ENCODE measurements at regions not wholly inside any gene's neighbourhood (a gene's known extent, or its start where the extent isn't known, plus 50 kb on each side); places are given as distances from the start of the nearest gene placed in this dataset.
"Not testable (repeated sequence)": the region's sequence is repeated elsewhere in the genome, so short reads cannot be mapped to it uniquely, and the experiment has no call there.

DNA sequence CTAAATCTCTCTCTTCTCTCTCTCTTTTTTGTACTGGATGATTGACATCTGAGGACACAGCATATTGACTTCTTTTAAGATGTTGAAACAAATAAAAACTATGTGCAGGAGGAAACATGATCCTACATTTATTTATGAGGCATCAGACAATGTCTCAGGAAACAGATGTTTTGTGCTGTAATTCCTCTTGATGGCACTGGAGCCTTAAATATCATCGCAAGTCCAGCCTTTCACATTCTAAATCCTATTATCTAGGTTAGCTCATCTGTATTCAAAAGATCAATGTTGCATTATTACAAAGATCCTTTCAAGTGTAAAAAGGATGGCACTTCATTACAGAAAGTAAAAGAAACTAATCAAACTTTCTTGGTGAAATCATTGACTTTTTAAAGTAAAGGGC lies 63.9 kb downstream of the MAT2B start:
- H3K27ac Mint-ChIP-seq: no peak overlapping the region
- no peak overlapping the region for H3K4me3 Mint-ChIP-seq
- no peak for DNase-seq
- peaks cover 22% of the 10 kb centered on the region for H3K4me1 Mint-ChIP-seq
- no peaks in the 10 kb centered on the region for H3K36me3 Mint-ChIP-seq
- no peaks in the 10 kb centered on the region for H3K9me3 Mint-ChIP-seq
- peaks cover 71% of the 10 kb centered on the region for H3K27me3 Mint-ChIP-seq

DNA sequence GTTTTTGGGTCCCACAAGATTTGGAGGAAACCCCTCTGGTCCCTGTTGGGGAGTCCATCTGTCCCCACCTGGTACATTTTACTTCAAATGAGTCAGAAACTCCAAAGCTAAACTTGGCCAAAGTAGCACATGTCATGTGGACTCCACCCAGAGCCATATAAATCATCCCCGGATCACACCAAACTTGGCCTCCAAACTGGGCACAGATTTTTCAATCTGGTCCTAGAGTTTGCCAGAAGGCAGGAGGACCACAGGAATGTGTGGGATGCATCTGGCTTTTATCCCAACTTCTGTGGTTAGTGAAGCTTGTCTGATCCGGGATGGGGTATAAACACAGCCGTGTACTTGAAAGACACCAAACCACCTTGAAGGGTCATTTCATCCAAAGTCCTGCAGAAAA lies 66.3 kb downstream of the MAT2B start:
- H3K9me3 Mint-ChIP-seq: no peaks in the 10 kb centered on the region
- no peak overlapping the region for H3K27ac Mint-ChIP-seq
- no peaks in the 10 kb centered on the region for H3K36me3 Mint-ChIP-seq
- no peak for DNase-seq
- peaks cover 3% of the 10 kb centered on the region for H3K4me1 Mint-ChIP-seq
- H3K27me3 Mint-ChIP-seq: peaks cover 64% of the 10 kb centered on the region
- no peak overlapping the region for H3K4me3 Mint-ChIP-seq

DNA sequence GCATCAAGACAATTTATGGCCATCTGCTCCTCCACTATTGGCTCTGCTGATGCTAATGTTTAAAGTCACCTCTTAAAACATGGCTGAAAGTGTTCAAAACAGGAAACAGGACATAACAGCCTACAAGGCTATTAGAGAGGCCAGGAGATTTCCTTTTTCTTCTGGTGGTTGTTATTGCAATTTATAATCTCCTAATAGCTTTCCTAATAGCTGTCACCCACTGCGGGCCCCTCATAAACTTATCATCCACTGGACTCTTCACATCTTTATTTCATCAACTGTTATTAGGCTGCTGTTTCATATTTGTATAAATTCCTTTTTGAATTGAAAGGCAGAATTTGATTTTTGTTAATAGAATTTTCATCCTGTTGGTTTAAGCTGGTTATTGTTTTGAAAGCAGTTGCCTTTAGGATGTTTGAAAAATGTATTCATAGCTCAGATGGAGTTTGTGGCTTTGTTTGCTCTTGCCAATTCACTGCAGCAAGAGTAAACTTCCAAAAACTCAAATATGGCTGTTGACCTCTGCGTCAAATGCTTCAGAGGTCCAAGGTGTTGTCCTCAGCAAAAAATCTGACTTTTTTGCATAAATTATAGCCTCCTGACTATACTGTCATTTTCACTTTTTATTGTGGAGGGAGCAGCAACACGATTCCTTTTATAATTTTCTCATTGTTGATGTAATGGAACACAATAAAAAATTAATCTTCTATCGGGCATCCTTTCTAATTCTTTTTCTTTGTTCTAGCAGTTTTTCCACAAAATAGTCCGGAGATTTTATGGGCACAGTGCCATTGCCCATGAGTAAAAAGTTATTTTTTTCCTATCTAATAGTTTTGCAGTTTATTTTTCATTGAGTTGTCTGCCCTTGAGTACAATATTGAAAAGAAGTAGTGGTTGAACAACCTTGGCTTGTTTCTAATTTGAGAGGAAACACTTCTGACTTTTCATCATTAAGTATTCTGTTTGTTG lies 69.3 kb downstream of the MAT2B start:
- no peak overlapping the region for H3K27ac Mint-ChIP-seq
- no peak for DNase-seq
- H3K4me1 Mint-ChIP-seq: no peaks in the 10 kb centered on the region
- H3K36me3 Mint-ChIP-seq: no peaks in the 10 kb centered on the region
- no peaks in the 10 kb centered on the region for H3K9me3 Mint-ChIP-seq
- H3K4me3 Mint-ChIP-seq: no peak overlapping the region
- peaks cover 35% of the 10 kb centered on the region for H3K27me3 Mint-ChIP-seq

DNA sequence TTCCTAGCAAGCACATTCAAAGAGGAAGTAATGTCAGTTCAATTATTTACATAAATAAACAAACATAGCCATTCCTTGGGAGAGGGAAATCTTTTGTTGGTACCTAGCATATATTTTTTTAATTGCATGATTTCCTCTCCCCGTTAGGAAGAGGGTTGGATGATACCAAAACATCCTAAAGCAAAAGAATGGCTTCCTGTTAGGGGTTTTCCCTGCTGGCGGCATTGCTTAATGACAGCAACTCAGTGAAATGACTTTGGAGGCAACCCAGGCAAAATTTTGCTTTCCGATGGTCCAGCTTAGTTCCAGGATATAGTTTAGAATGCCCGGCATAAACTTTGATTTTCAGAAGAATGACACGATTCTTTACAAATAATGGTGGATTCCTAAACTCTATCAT lies 73.2 kb downstream of the MAT2B start:
- no peak overlapping the region for H3K27ac Mint-ChIP-seq
- H3K9me3 Mint-ChIP-seq: no peaks in the 10 kb centered on the region
- H3K36me3 Mint-ChIP-seq: no peaks in the 10 kb centered on the region
- no peaks in the 10 kb centered on the region for H3K4me1 Mint-ChIP-seq
- H3K4me3 Mint-ChIP-seq: no peak overlapping the region
- no peak for DNase-seq
- peaks cover 32% of the 10 kb centered on the region for H3K27me3 Mint-ChIP-seq

DNA sequence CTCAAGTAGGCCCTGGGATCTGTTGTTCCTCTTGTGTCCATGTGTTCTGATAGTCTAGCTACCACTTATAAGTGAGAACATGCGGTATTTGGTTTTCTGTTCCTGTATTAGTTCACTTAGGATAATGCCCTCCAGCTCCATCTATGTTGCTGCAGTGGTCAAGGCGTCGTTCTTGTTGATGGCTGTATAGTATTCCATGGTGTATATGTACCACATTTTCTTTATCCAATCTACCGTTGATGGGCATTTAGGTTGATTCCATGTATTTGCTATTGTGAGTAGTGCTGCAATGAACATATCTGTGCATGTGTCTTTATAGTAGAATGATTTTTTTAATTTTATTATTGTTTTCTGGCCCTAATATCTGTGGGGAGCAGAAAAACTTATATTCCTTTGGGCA lies 74.3 kb downstream of the MAT2B start:
- H3K4me3 Mint-ChIP-seq: no peak overlapping the region
- peaks cover 26% of the 10 kb centered on the region for H3K27me3 Mint-ChIP-seq

DNA sequence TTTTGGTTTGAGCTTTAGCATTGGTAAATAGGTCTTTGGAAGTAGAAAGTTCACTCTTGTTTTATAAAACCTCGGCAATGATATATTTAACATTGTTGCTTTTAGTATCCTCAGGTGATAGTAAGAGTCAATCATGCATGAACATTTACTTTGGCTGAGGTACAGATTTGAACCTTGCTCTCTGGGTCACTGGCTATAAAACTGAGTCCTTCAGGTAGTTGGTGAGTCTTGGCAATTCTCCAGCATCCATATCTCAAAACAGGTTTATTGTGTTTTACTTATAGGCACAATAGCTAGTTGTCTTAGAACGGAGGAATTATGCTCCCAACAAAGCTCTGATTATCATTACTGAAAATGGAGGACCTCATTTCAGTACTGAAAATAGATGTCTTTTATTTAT lies 75.1 kb downstream of the MAT2B start:
- Mint-ChIP-seq H3K27ac (no peak overlapping the region), H3K36me3 (no peaks in the 10 kb centered on the region), H3K27me3 (peaks cover 20% of the 10 kb centered on the region), H3K9me3 (no peaks in the 10 kb centered on the region), H3K4me3 (no peak overlapping the region), H3K4me1 (no peaks in the 10 kb centered on the region)
- DNase-seq: no peak

More for the DNA sequence above, 74.3 kb downstream of the MAT2B start:
- no peak overlapping the region for H3K27ac Mint-ChIP-seq
- DNase-seq: no peak
- no peaks in the 10 kb centered on the region for H3K36me3 Mint-ChIP-seq
- H3K9me3 Mint-ChIP-seq: no peaks in the 10 kb centered on the region
- H3K4me1 Mint-ChIP-seq: no peaks in the 10 kb centered on the region

DNA sequence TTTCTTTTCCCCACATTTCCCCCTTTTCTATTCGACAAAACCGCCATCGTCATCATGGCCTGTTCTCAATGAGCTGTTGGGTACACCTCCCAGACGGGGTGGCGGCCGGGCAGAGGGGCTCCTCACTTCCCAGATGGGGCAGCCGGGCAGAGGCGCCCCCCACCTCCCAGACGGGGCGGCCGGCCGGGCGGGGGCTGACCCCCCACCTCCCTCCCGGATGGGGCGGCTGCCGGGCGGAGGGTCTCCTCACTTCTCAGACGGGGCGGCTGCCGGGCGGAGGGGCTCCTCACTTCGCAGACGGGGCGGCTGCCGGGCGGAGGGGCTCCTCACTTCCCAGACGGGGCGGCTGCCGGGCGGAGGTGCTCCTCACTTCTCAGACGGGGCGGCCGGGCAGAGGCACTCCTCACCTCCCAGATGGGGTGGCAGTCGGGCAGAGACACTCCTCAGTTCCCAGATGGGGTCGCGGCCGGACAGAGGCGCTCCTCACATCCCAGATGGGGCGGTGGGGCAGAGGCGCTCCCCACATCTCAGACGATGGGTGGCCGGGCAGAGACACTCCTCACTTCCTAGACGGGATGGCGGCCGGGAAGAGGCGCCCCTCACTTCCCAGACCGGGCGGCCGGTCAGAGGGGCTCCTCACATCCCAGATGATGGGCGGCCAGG lies 78.2 kb downstream of the MAT2B start:
- H3K4me3 Mint-ChIP-seq, H3K36me3 Mint-ChIP-seq, H3K9me3 Mint-ChIP-seq, DNase-seq, H3K27ac Mint-ChIP-seq, H3K4me1 Mint-ChIP-seq: not testable (repeated sequence)
- peaks cover 11% of the 10 kb centered on the region for H3K27me3 Mint-ChIP-seq

DNA sequence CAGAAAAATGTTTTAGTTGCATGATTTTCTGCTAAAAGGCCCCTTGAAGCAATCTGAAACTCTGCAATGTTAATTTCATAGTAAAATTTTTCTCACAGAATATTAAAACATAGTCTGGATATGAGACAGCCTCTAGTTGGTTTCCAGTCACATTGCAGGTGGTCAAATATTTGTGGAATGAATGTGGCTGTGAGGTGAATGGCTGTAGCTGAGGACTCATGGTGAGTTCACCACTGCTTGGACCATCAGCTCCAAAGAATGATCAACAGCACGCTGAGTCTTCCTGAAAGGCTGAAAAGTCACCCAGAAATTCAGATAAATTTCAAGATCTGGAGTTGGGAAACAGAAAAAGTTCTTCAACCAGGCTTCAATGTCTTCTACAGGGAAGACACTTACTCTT lies 79.8 kb downstream of the MAT2B start:
- Mint-ChIP-seq H3K4me3 (no peak overlapping the region), H3K36me3 (no peaks in the 10 kb centered on the region), H3K9me3 (no peaks in the 10 kb centered on the region), H3K4me1 (no peaks in the 10 kb centered on the region), H3K27me3 (peaks cover 9% of the 10 kb centered on the region), H3K27ac (no peak overlapping the region)
- DNase-seq: no peak

DNA sequence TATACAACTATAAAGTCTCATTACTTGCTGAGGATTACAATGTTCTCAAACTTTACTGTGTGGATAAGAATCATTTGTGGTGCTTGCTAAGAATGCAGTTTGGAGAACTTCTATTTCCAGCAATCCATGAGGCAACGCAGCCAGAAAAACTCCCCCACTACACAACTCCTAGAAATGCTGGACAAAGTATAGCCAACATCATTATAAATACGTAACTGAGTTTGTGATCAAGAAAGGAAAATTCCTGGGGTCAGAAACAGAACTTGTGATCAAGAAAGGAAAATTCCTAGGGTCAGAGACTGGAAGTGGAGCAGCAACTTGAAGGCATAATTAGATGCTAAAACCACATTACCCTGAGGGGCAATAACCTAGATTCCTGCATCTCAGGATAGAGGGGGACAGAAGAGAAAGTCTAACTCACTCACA lies 81.1 kb downstream of the MAT2B start:
- Mint-ChIP-seq H3K36me3 (no peaks in the 10 kb centered on the region), H3K27ac (no peak overlapping the region), H3K4me1 (no peaks in the 10 kb centered on the region), H3K27me3 (peaks cover 4% of the 10 kb centered on the region), H3K9me3 (no peaks in the 10 kb centered on the region), H3K4me3 (no peak overlapping the region)
- DNase-seq: no peak

DNA sequence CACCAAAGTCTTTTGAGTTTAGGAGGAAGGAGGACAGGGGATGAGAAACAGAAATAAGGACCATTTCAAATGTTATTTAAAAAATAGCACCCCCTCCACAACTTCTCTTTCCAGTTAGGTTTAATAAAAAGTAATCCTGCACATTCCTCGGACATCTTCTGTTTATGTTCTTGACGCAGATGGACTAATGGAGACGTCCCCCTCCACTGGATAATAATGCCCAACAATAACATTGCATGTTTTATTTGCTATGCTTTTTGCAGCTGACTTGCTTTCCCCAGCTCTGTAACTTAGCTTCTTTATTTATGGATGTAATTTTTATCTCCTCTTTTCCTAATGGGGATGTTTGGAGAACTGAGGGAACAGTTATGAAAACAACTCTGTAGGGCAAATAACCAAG lies 89.5 kb downstream of the MAT2B start:
- H3K36me3 Mint-ChIP-seq: no peaks in the 10 kb centered on the region
- H3K4me3 Mint-ChIP-seq: no peak overlapping the region
- no peaks in the 10 kb centered on the region for H3K4me1 Mint-ChIP-seq
- no peaks in the 10 kb centered on the region for H3K9me3 Mint-ChIP-seq
- no peak overlapping the region for H3K27ac Mint-ChIP-seq
- no peak for DNase-seq
- peaks cover 26% of the 10 kb centered on the region for H3K27me3 Mint-ChIP-seq

DNA sequence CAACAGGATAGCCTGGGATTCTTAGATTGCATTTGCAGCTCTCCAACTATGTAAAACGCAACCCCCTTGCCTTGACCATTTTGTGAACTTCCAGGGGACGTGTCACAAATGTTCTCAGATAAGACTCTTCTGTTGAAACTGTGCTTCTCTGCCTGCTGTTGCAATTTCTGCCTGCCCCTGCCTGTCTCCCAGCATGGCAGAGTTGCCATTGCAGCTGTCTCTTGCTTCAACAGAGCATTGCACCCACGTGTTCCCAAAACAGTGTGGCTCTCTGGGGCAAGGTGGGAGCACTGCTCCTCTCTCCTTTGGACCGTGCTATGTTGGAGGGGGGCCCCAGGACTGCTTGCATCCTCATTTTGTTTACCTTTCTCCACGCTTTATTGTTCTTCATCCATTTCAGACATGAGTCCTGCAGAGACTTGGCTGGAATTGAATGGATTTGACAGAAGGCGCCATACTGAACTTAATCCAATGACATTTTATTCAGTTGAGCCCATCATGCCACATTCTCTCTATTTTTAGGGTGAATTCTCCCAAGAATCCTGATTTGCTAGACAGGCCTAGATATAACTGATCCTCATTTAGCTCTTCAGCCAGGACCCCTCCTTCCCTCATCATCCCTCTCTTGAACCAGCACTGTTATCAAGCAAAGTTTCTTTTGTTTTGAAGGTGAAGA lies 90.7 kb downstream of the MAT2B start:
- peaks cover 35% of the 10 kb centered on the region for H3K27me3 Mint-ChIP-seq
- no peak overlapping the region for H3K27ac Mint-ChIP-seq

DNA sequence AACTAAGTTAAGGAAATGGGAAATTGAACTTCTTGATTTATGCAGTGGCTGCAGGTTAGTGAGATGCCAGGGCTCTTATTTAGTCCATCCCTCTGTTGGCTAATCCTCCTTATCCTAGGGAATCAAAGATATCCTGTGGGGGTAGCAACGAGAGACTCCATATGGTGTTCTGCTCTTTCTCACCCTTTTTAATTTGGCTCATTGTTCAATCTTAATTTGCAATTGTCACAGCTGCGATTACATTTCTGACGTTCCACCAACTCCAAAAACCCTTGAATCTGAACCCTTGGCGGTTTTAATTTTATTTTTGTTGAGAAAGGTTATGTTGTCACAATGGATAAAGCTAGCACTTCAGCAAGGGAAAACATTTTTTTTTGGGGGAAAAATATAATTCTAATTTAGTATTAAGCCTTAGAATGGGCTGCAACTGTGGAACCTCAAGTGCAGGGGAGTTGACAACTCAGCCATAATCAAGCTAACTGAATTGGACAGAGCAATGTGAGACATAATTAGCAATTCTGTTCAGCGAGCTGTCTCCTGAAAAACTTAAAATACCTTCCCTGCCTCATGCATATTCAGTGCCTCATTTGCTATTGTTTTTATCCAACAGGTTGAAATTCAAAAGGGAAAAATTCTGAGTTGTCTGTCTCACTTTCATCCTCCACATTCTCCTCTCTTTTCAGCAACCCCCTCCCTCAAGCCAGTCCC lies 91.3 kb downstream of the MAT2B start:
- H3K9me3 Mint-ChIP-seq: no peaks in the 10 kb centered on the region
- peaks cover 40% of the 10 kb centered on the region for H3K27me3 Mint-ChIP-seq
- H3K4me3 Mint-ChIP-seq: no peak overlapping the region

More for the DNA sequence above, 90.7 kb downstream of the MAT2B start:
- Mint-ChIP-seq H3K4me3 (no peak overlapping the region), H3K36me3 (no peaks in the 10 kb centered on the region), H3K9me3 (no peaks in the 10 kb centered on the region), H3K4me1 (no peaks in the 10 kb centered on the region)
- DNase-seq: no peak

DNA sequence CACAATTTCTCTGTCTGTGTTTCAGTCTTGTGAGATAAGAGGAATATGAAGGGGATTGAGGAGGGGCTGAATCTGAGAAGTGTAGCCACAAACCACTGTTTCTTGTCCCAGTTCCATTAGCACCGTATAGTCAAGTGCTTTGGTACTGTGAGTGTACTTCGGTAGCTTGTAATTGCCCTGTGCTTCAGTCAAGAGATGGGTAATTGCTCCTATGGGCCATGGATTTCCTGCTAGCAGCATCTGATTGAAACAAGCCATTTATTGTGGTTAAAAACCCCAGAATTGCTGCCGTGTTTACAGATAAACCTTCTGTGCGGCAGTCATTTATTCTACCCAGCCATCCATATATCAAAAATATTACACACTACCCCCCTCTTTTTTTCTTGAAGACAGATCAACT lies 98.6 kb downstream of the MAT2B start:
- peaks cover 20% of the 10 kb centered on the region for H3K27me3 Mint-ChIP-seq
- H3K4me3 Mint-ChIP-seq: no peak overlapping the region
- no peak overlapping the region for H3K27ac Mint-ChIP-seq
- no peaks in the 10 kb centered on the region for H3K9me3 Mint-ChIP-seq
- H3K4me1 Mint-ChIP-seq: no peaks in the 10 kb centered on the region
- no peaks in the 10 kb centered on the region for H3K36me3 Mint-ChIP-seq
- no peak for DNase-seq

More for the DNA sequence above, 91.3 kb downstream of the MAT2B start:
- no peak overlapping the region for H3K27ac Mint-ChIP-seq
- H3K36me3 Mint-ChIP-seq: no peaks in the 10 kb centered on the region
- H3K4me1 Mint-ChIP-seq: no peaks in the 10 kb centered on the region
- no peak for DNase-seq

DNA sequence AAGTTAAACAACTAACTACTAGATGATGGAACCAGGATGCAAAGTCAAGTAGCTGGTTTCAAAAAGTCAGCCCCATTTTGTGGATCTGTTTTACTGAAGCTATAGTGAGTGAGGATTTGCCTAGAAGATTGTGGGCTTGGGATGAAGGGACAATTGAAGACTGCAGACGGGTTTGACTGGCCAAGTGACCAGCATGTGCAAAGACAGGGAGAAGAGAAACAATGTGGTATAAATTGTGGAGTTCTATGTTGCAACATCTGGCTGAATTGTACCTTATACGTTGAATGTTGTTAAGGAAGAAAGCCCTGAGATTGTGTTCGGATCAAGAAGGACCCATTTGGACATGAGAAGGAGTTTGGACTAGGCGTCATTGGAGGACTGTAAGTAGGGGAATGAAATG lies 101.8 kb downstream of the MAT2B start:
- Mint-ChIP-seq H3K9me3 (no peaks in the 10 kb centered on the region), H3K36me3 (no peaks in the 10 kb centered on the region), H3K4me1 (no peaks in the 10 kb centered on the region), H3K4me3 (no peak overlapping the region), H3K27ac (no peak overlapping the region), H3K27me3 (no peaks in the 10 kb centered on the region)
- no peak for DNase-seq

DNA sequence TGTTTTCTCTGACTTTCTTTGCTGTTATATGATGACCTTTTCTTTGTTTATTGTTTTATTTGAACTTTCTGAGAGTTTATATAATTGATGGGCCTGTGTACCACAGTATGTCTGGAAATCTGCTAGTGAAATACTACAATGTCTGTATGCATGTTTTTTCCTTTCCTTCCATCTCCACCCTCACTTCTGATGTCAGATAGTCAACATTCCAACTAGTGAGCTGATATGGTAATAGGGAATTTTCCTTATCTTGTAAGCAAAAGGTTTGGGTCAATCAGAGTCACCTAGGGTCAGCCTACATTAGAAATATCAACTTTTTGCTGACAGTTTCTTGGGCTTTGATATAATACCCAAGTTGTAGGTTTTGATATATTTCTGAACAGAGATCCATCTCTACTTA lies 103.2 kb downstream of the MAT2B start:
- Mint-ChIP-seq H3K9me3 (no peaks in the 10 kb centered on the region), H3K27me3 (no peaks in the 10 kb centered on the region), H3K4me1 (no peaks in the 10 kb centered on the region), H3K4me3 (no peak overlapping the region), H3K27ac (no peak overlapping the region), H3K36me3 (no peaks in the 10 kb centered on the region)
- no peak for DNase-seq

Measured in activated naive CD8-positive, alpha-beta T cell treated with anti-CD3 and anti-CD28 coated beads for 36 hours (primary cell).